ENCODE measurements at regions not wholly inside any gene's neighbourhood (a gene's known extent, or its start where the extent isn't known, plus 50 kb on each side); places are given as distances from the start of the nearest gene placed in this dataset.
"Not testable (repeated sequence)": the region's sequence is repeated elsewhere in the genome, so short reads cannot be mapped to it uniquely, and the experiment has no call there.

DNA sequence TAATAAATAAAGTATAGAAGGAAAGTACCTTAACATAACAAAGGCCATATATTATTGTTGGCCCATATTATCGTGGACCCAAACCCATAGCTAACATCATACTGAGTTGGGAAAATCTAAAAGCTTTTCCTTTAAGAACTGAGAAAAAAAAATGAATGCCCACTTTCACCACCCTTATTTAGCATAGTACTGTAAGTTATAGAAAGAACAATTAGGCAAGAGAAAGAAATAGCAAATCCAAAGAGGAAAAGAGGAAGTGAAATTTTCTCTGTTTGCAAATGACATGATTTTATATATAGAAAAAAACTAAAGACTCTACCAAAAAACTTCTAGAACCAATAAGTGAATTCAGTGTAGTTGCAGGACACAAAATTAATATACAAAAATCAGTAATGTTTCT lies 1854.6 kb downstream of the PCDH7 start:
- no peak for DNase-seq (ENCODE audit: low read depth)

DNA sequence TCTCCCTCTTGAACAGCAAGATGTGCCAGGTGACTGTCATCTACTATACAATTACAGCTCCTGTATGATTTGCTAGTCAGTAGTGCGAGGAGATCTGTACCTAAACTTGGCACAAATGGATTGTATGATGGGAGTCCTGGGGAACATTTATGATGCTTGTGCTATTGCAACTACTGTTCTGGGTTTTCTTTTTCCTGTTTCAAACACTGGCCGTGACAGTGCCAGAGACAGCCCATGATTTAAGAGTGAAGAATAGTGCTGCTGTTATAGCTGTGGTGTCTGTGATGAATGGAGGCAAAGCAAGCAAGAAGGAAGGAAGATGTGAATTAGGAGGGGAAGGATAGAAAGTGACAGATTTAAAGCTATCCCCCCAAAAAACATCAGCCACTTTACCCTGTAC lies 1868.9 kb downstream of the PCDH7 start:
- no peak for DNase-seq (ENCODE audit: low read depth)

- DNase-seq (ENCODE audit: low read depth) = no peak
Observed at GRCh38 chr4:32589853-32590252, 1869.7 kb downstream of the PCDH7 start.

DNA sequence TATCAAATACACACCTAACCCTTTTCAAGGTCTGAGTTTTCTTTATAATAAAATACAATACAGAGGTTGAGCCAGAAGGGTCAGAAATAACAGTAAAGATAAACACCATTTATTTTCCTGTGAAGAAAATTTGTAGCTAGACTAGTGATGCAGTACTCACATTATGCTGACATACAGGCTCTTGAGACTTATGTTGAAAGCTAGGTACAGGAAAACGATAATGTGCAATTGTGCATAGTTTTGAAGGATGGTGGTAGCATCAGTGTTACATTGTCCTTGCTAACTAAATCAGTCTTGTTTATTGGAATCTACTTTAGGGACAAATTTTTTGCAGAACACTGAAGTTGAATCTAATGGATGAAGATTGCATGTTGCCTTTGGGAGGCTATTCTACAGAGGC lies 1877.2 kb downstream of the PCDH7 start:
- DNase-seq (ENCODE audit: low read depth) = no peak

- no peak for DNase-seq (ENCODE audit: low read depth)
Observed at GRCh38 chr4:32601848-32602247, 1881.7 kb downstream of the PCDH7 start.

DNA sequence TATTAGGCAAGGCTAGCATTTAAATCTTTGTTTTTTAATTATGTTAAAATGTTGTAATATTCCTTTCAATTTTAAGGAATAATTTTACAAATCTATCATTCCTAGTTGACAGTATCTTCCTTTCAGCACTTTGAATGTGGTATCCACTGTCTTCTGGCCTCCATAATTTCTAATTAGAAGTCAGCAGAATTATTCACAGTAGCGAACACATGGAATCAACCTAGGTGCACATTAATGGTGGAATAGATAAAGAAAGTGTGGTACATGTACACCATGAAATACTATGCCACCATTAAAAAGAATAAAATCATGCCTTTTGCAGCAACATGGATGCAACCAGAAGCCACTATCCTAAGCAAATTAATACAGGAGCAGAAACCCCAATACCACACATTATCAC lies 1887.8 kb downstream of the PCDH7 start:
- no peak for DNase-seq (ENCODE audit: low read depth)

GRCh38 chr4:32624943-32625603 lies 1904.9 kb downstream of the PCDH7 start:
- no peak for DNase-seq (ENCODE audit: low read depth)

DNA sequence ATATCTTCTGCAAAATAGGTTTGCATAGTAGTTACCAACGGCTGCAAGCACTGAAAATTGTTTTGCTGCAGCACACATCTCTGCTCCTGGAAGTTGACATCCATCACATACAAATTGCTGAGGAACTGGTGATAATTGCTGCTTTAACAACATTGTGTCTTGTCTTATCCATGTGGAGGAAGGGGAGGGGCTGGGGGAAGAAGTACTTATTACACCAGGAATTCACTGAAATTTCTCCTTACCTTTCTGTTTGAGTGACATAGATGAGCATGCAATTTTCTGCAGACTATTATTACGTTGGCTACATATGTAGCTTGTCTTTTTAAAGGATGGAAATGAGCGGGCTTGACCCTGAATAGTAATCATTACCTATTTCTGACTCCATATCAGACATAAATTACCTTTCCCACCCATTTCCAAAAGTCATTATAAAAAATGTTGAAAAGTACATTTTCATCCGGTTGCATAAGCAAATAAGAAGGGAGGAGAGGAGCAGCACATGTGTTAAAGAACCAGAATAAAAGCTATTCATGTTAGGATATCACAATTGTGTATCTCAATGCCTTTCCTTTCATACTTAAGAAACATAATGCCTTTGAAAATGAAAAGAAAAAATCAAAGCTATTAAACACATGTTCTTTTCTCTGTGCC lies 1905.6 kb downstream of the PCDH7 start:
- no peak for DNase-seq (ENCODE audit: low read depth)

- DNase-seq (ENCODE audit: low read depth) = no peak
Observed at GRCh38 chr4:32631831-32632230, 1911.7 kb downstream of the PCDH7 start.

GRCh38 chr4:32633421-32633820 lies 1913.3 kb downstream of the PCDH7 start:
- DNase-seq (ENCODE audit: low read depth) = no peak

- DNase-seq (ENCODE audit: low read depth) = no peak
Observed at GRCh38 chr4:32645653-32646052, 1925.5 kb downstream of the PCDH7 start.

DNA sequence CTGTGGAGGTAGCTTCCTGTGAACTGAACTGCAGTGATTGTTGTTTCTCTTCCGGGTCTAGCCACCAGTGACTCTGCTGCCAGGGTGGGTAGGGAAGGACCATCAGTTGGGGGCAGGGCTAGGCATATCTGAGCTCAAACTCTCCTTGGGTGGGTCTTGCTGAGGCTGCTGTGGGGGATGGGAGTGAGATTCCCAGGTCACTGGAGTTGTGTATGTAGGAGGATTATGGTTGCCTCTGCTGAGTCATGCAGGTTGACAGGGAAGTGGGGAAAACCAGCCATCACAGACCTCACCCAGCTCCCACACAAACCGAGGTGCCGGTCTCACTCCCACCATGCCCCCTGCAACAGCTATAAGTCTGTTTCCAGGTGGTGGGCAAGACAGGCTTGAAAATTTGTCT lies 1937.8 kb downstream of the PCDH7 start:
- no peak for DNase-seq (ENCODE audit: low read depth)

- no peak for DNase-seq (ENCODE audit: low read depth)
Observed at GRCh38 chr4:32661229-32661628, 1941.1 kb downstream of the PCDH7 start.

- no peak for DNase-seq (ENCODE audit: low read depth)
Observed at GRCh38 chr4:32662803-32663202, 1942.6 kb downstream of the PCDH7 start.

DNA sequence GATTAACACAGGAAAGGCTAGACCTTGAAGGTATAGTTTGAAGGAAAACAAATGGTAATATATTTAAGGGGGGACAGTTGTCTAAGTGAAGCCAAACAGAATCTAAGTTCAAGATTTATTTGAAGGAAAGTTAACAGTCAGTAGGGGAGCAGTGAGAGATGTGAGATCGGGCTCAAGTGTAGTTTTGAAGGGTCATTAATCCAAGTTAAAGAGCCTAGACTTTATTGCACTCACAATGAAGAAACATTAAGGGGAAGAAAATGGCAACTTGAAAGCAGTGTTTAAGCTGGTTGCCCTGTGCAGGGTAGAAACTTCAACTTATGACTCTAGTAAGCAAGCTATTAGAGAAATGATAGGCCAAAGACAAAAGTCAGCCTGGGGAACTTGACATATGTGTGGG lies 1952.2 kb downstream of the PCDH7 start:
- no peak for DNase-seq (ENCODE audit: low read depth)

DNA sequence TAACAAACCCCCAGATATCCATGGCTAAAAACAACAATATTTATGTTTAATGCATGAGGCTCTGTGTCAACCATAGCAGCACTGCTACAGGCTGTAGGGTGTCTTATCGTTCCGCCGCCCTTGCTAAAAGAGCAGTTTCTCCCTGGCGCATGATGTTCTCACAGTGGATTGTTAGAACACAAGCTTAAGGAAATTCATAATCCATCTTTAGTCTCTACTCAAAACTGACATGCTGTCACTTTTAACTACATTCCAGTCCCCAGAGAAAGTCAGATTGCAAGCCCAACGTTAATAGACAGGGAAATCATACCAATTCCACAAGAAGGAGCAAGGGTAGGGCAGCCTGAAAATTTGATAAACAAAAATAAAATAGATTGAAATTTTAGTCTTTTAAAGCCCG lies 1960.8 kb downstream of the PCDH7 start:
- no peak for DNase-seq (ENCODE audit: low read depth)

GRCh38 chr4:32684160-32684559 lies 1964.0 kb downstream of the PCDH7 start:
- DNase-seq (ENCODE audit: low read depth) = no peak

DNA sequence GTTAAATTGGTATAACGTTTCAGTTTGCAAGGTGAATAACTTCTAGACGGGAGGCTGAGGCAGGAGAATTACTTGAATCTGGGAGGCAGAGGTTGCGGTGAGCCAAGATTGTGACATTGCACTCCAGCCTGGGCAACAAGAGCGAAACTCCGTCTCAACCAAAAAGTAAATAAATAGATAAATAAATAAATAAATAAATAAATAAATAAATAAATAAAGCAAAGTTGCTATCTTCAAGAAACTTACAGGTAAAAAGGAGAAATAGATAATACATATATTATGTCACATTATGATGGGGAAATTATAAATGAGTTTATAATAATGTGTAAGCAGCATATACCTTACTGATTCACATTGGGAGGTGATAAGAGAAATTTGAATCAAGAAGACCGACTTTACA lies 1966.0 kb downstream of the PCDH7 start:
- DNase-seq (ENCODE audit: low read depth) = no peak

GRCh38 chr4:32689518-32689917 lies 1969.3 kb downstream of the PCDH7 start:
- no peak for DNase-seq (ENCODE audit: low read depth)

- DNase-seq (ENCODE audit: low read depth) = no peak
Observed at GRCh38 chr4:32697281-32697814, 1977.2 kb downstream of the PCDH7 start.

DNA sequence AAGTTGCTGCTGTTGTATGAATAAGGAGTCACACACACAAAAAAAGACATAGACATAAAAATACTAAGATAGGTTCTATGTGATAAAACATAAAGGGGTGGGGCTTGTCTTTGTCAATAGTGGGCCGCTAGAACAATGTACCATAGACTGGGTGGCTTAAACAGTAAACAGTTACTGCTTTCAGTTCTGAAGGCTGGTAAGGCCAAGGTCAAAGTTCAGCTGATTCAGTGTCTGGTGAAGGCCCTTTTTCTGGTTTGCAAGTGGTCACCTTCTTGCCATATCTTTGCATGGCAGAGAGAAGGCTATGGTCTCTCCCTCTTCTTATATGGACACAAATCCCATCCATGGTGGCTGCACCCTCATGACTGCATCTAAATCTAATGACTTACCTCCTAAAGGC lies 1980.7 kb downstream of the PCDH7 start:
- no peak for DNase-seq (ENCODE audit: low read depth)

DNA sequence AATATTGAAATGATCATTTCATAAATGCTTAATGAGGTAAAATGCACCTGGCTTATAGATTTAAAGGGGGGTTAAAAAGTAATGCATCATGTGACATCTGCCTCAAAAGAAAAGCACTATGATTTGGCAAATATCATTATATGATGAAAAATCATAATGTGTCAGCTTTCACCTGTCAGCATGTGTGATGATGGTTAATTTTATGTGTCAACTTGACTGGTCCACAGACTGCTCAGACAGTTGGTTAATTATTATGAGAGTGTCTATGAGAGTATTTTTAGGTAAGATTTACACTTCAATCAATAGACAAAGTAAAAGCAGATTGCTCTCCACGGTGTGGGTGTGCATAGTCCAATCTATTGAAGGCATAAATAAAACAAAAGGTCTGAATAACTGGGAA lies 1986.7 kb downstream of the PCDH7 start:
- no peak for DNase-seq (ENCODE audit: low read depth)

DNA sequence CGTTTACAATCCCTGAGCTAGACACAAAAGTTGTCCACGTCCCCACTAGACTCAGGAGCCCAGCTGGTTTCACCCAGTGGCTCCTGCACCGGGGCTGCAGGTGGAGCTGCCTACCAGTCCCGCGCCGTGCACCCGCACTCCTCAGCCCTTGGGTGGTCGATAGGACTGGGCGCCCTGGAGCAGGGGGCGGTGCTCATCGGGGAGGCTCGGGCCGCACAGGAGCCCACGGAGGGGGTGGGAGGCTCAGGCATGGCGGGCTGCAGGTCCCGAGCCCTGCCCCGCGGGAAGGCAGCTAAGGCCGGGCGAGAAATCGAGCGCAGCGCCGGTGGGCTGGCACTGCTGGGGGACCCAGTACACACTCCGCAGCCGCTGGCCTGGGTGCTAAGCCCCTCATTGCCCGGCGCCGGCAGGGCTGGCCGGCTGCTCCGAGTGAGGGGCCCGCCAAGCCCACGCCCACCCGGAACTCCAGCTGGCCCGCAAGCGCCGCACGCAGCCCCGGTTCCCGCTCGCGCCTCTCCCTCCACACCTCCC lies 1996.0 kb downstream of the PCDH7 start:
- not testable (repeated sequence) for DNase-seq (ENCODE audit: low read depth)

Data from EH (cell line).